Osteocyte (in vitro differentiated cells): ENCODE measurements at regions not wholly inside any gene's neighbourhood (a gene's known extent, or its start where the extent isn't known, plus 50 kb on each side); places are given as distances from the start of the nearest gene placed in this dataset.

Experiments
- DNase-seq: peaks from one replicate; pipeline ENCODE4 v3.0.0; 2021; ENCODE audit warnings: mixed read lengths; ENCODE audit not compliant: unreplicated experiment; ENCODE audit errors: extremely low spot score
- H3K27ac Mint-ChIP-seq: one replicate; pipeline ENCODE4 v1.8.0; 2021; ENCODE audit warnings: mild to moderate bottlenecking, mixed read lengths; ENCODE audit not compliant: unreplicated experiment
- H3K27me3 Mint-ChIP-seq: one replicate; pipeline ENCODE4 v1.8.0; 2021; ENCODE audit warnings: mixed read lengths; ENCODE audit not compliant: unreplicated experiment
- H3K36me3 Mint-ChIP-seq: one replicate; pipeline ENCODE4 v1.8.0; 2021; ENCODE audit warnings: mixed read lengths; ENCODE audit not compliant: unreplicated experiment
- H3K4me1 Mint-ChIP-seq: one replicate; pipeline ENCODE4 v1.8.0; 2021; ENCODE audit warnings: mixed read lengths; ENCODE audit not compliant: unreplicated experiment
- H3K4me3 Mint-ChIP-seq: one replicate; pipeline ENCODE4 v1.8.0; 2021; ENCODE audit warnings: mild to moderate bottlenecking, moderate library complexity, mixed read lengths; ENCODE audit not compliant: unreplicated experiment
- H3K9me3 Mint-ChIP-seq: one replicate; pipeline ENCODE4 v1.8.0; 2021; ENCODE audit warnings: mixed read lengths; ENCODE audit not compliant: unreplicated experiment
- TF ChIP-seq, protein P1 (sequence below): fragments of 200-600 bp; sonication (generic); IDR thresholded peaks from 2 replicates; pipeline ENCODE4 v1.5.0; 2021; ENCODE audit warnings: antibody characterized with exemption, mild to moderate bottlenecking, moderate library complexity

DNA sequence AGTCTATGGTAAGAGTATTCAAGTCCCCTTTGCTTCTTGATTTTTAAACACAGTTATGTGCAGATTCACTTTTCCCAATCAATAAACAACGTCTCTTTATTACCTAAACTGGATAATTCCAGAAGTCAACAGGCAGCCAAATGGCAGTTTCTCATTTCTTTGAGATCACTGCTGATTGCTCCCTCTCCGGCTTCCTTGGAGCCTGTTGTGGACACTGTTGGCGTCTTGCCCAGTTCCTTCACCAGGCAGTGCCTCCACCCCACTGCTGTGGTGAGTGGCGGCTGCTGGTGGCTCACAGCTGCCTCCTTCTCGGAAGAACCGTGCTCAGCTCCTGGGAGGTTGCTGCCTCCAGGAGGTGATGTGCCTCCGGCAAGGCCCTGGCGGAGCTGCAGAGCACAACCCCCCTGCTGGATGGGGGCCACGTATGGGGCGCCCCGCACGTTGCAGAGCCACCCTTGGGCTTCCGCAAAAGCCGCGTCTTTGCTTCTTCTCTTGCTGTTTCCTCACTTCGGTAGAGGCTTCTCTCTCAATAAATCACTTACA, 105.1 kb upstream of the CNKSR3 start:
- Mint-ChIP-seq H3K9me3 (no peaks in the 10 kb centered on the region), H3K4me3 (no peak overlapping the region), H3K4me1 (peaks cover 25% of the 10 kb centered on the region), H3K27me3 (no peaks in the 10 kb centered on the region), H3K36me3 (no peaks in the 10 kb centered on the region), H3K27ac (peak overlapping the region; percentile 38)
- TF ChIP-seq, protein P1, sequence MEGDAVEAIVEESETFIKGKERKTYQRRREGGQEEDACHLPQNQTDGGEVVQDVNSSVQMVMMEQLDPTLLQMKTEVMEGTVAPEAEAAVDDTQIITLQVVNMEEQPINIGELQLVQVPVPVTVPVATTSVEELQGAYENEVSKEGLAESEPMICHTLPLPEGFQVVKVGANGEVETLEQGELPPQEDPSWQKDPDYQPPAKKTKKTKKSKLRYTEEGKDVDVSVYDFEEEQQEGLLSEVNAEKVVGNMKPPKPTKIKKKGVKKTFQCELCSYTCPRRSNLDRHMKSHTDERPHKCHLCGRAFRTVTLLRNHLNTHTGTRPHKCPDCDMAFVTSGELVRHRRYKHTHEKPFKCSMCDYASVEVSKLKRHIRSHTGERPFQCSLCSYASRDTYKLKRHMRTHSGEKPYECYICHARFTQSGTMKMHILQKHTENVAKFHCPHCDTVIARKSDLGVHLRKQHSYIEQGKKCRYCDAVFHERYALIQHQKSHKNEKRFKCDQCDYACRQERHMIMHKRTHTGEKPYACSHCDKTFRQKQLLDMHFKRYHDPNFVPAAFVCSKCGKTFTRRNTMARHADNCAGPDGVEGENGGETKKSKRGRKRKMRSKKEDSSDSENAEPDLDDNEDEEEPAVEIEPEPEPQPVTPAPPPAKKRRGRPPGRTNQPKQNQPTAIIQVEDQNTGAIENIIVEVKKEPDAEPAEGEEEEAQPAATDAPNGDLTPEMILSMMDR = no peak
- DNase-seq = peak; percentile 87

DNA sequence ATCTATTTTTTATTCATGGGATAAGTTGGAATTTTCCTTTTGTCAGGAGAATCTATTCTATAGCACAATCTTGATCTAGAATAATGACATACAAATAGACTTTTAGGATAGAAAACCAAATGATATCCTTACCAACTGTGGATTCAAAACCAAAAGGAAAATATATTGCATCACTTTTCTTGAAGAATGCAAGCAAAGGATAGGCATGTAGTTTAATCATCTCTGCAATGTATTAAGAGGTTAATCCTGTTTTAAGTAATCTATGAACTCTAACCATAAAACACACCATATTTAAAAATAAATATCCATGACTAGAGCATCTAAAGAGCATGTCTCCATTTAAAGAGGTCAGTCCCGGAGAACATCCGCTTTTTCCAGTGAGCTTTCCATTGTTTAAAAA, 106.7 kb upstream of the CNKSR3 start:
- no peaks in the 10 kb centered on the region for H3K36me3 Mint-ChIP-seq
- no peak overlapping the region for H3K27ac Mint-ChIP-seq
- H3K4me1 Mint-ChIP-seq = peaks cover 19% of the 10 kb centered on the region
- no peak for DNase-seq
- no peaks in the 10 kb centered on the region for H3K9me3 Mint-ChIP-seq
- TF ChIP-seq, protein P1 = no peak
- H3K27me3 Mint-ChIP-seq = no peaks in the 10 kb centered on the region
- H3K4me3 Mint-ChIP-seq = no peak overlapping the region

DNA sequence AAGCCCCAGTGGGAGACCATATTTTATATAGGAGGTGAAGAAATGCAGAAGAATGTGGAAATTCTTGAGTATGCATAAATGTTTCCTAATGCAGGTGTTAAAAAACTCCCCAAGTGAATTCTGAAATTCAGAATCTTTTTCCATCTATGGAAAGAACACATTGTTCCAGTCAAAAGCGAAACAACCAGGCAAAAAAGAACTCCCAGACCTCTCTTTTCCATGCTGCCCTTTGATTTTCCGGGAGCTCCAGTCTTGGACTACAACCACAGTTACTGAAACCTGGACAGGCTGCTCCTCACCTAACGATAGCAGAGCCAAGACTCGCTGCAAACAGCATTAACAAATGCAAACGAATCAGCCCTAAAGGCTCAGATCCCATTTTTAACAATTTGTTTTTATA, 108.7 kb upstream of the CNKSR3 start:
- peaks cover 14% of the 10 kb centered on the region for H3K4me1 Mint-ChIP-seq
- no peaks in the 10 kb centered on the region for H3K36me3 Mint-ChIP-seq
- no peak overlapping the region for H3K27ac Mint-ChIP-seq
- H3K9me3 Mint-ChIP-seq = no peaks in the 10 kb centered on the region
- no peak for DNase-seq
- no peaks in the 10 kb centered on the region for H3K27me3 Mint-ChIP-seq
- H3K4me3 Mint-ChIP-seq = no peak overlapping the region
- TF ChIP-seq, protein P1 = no peak

DNA sequence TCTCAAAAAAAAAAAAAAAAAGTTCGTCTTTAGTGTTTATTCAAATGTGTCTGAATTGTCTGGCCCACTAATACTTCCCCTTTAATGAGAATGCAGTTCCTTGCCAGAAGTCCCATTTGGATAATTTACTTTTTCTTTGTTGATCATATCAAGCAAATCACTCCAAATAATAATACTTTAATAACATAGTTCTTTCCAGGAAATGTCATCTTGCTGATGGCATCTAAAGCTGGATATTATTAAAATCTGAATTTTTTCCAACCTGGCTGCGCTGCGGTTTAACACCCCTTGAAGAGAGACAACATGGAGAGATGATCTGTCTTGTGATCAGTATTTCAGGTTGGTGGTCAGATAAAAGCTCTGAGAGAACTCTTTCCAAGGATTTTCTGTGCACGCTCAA, 111.2 kb upstream of the CNKSR3 start:
- Mint-ChIP-seq H3K9me3 (no peaks in the 10 kb centered on the region), H3K4me1 (peaks cover 19% of the 10 kb centered on the region), H3K4me3 (no peak overlapping the region), H3K36me3 (no peaks in the 10 kb centered on the region), H3K27me3 (no peaks in the 10 kb centered on the region), H3K27ac (no peak overlapping the region)
- TF ChIP-seq, protein P1 = no peak
- no peak for DNase-seq

DNA sequence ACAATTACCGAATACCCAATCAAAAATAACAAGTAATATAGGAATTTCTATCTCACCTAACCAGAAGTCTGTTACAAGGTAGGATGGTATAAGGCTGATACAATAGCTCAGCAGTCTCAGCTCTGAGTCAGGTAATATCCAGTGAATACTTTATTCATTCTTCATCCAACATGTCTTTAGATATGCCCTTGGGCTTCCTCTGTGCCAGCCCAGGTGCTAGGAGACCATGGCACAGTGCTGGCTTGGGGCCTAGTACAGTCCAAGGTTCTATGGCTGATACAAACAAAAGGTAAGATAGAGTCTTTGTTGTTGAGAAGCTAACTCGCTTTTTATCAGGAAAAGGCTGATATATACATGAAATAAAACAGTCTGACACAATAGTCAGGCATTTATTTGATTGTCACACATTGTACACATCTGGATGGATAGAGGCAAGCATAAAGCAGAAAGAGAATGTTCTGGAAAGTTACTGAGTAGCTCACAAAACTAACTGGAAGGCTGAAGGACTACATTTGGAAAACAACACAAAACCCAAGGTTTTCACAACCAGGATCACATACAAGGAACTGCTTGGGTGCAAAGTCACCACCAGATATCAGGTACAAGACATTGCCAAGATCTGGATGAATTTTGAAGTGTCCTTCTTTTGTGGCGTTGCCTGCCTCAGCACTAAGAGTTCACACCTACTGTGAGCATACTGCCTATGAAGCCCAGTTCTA, 110.4 kb upstream of the SCAF8 start:
- peaks cover 19% of the 10 kb centered on the region for H3K4me1 Mint-ChIP-seq
- H3K27me3 Mint-ChIP-seq = no peaks in the 10 kb centered on the region
- H3K36me3 Mint-ChIP-seq = no peaks in the 10 kb centered on the region
- no peaks in the 10 kb centered on the region for H3K9me3 Mint-ChIP-seq
- TF ChIP-seq, protein P1 = no peak
- no peak overlapping the region for H3K27ac Mint-ChIP-seq
- no peak for DNase-seq
- no peak overlapping the region for H3K4me3 Mint-ChIP-seq
